NCI-H446 treated with DMSO at 0.1 percent for 48 hours (cell line): ENCODE measurements at regions not wholly inside any gene's neighbourhood (a gene's known extent, or its start where the extent isn't known, plus 50 kb on each side); places are given as distances from the start of the nearest gene placed in this dataset.

Experiments used
- DNase-seq: peaks from one replicate; lab custom pipeline; 2025; lab: John Stamatoyannopoulos, UW

DNA sequence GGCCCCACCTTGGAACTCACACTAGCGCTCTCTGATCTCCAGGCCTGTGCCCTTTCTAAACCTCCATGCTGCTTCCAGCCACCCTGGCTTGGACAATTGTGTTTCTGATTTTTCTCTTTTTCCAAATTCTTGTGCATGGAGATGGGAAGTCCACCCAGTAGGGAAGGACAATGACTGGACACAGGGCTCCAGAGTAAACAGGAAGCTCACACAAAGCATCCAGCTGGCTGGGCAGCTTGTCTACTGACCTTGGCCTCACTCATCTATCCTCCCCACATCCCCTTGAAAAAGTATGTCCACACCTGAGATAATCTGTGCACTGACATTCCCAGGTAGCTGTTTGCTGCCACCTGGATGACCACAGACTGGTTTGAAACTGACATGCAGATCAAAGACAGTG lies 331.2 kb upstream of the MAF start:
- no peak for DNase-seq

DNA sequence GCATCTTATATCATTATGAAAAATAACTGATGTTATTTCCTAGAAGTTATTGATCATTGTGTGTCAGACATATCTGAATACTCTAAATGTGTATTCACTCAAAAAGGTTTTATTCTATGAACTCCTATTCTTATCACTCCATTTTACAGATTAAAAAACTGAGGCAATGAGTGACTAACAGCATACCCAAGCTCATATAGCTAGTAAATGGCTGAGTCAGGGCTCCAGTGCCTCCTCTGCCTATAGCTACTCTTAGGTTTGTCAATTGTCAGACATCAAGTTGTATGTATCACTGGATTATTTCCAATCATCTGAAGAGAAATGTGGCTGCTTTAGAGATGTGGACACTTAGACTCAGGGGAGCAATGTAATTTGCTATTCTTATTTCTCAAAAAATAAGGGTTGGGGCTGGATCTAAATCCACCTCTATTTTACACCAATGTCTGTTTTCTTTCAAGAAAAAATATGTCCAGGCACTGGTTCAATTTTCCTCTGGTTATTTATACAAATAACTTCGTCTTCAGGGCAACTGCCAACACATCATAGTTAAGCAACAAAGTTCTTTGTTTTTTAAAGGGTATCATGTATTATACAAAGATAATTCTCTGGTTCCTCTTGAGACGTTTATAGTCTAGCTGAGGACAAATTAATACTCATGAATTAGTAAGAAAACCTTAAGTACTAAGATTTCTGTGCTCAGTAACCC lies 328.9 kb upstream of the MAF start:
- no peak for DNase-seq

DNA sequence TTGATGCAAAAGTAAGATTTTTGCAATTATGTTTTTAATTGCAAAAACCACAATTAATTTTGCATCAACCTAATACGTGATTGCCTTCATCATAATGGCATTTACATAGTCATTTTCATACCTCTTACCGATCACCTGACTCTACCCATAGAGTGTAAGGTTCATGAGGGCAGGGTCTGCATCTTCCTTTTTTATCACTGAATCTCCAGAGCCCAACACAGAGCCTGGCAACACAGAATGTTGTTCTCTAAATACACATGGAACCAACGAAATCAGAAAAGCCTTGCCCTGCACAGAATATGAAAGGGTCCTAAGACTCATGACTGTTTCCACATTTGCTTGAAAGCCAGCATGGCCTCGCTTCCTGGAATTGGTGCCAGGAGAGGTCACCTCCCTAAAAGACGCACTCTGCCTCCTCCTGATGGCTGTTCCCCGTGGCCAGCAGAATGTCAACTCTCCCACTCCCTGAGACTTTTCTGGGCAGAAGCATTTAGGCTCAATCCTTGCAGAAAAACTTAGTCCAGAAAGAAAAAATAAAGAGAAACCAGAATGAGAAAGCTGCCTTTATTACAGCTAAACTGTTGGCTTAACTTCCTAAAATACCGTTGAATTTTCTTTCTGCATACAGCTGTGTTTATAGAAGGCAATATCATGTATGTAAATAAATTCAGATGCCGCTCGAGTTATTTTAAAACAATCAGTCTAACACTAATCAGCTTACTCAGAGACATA lies 327.8 kb upstream of the MAF start:
- DNase-seq, result no peak

GRCh38 chr16:79926451-79927205 lies 326.1 kb upstream of the MAF start:
- DNase-seq, result no peak

DNA sequence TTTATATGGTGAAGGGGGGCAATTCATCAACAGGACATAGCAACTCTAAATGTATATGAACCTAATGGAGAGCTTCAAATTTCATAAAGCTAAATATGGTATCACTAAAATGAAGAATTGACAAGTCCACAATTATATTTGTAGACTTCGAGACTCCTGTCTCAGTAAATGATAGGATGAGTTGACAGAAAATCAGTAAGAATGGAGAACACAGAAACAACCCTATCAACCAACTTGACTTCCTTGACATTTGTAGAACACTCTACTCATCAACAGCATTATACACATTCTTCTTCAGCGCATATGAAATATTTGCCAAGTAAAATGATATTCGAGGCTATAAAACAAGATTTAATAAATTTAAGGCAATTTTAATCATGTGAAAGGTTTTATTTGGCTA lies 322.9 kb upstream of the MAF start:
- no peak for DNase-seq

- DNase-seq, result no peak
Measured at GRCh38 chr16:79920685-79921084, 320.1 kb upstream of the MAF start.

GRCh38 chr16:79918916-79919315 lies 318.4 kb upstream of the MAF start:
- no peak for DNase-seq

GRCh38 chr16:79915761-79916160 lies 315.2 kb upstream of the MAF start:
- DNase-seq, result no peak

- no peak for DNase-seq
Measured at GRCh38 chr16:79914961-79915720, 314.6 kb upstream of the MAF start.

DNA sequence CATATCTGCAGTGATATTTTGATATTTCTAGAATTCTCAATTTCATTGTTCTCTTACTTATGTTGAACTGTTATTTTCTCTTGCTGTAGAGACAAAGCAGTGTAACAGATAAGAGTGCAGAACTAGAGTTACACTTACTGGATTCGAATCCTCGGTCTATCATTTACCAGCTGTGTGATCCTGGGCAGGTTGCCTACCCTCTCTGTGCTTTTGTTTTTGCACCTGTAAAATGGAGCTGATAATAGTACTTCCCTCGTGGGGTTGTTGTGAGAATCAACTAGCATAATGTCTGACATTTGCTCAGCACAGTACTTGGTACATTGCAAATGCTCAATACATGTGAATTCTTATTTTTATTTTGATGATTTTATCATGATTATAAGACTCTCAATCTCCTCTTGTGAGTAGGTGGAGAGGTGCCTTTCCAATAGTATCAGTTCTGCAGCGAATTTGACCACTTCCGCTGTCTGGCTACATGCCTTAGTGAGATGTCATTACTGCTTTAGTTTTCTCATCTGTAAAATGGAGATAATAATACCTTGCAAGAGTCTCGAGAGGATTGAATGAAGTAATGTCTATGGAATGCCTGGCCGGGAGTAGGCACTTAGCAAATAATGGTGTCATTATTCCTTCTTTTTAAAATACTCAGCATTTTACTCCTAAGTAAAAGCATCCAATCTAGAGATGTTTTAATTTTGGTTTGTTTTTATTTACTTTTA lies 312.2 kb upstream of the MAF start:
- no peak for DNase-seq

DNA sequence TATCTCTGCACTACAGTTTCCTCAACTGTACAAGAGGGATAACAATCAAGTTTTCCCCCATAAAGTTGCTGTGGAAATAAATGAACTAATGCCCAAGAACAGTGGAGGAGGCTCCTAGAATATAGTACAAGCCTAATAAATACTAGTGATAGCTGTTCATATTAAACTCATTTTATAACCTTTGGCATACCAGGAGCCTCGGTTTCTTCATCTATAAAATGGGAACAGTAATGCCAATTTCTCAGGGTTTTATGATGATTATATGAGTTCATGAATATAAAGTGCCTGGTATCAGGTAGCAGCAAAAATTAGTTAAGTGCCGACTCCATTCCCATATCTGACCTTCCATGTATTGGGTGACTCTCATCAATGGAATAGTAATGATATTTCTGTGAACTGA lies 311.1 kb upstream of the MAF start:
- no peak for DNase-seq

- no peak for DNase-seq
Measured at GRCh38 chr16:79909571-79909970, 309.0 kb upstream of the MAF start.

DNA sequence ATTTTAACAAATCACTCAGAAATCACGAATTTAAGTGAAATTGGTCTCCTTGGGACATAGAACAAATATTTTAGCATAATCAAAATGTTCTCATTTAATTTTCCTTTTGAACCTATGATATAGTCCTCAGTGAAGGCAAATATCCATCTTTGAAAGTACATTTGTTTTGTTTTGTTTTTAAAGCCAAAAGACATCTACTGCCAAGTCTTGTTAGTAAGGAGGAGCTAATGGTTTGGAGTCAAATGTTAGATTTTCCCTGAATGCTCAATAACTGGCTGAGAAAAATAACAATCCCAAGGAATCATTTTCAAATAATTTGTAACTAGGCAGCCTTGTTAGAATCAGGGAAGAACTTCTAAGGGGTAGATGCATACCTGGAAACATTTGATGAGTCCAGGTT lies 302.9 kb upstream of the MAF start:
- no peak for DNase-seq

- DNase-seq, result no peak
Measured at GRCh38 chr16:79902351-79902750, 301.8 kb upstream of the MAF start.

DNA sequence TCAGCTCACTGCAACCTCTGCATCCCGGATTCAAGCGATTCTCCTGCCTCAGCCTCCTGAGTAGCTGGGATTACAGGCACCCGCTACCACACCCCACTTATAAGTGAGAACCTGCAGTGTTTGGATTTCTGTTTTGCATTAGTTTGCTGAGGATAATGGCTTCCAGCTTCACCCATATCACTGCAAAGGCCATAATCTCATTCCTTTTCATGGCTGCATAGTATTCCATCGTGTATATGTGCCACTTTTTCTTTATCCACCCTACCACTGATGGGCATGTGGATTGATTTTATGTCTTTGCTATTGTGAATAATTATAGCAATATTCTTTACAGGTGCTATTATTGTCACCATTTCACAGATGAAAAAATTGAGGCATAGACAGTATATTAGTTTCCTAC lies 301.0 kb upstream of the MAF start:
- no peak for DNase-seq

DNA sequence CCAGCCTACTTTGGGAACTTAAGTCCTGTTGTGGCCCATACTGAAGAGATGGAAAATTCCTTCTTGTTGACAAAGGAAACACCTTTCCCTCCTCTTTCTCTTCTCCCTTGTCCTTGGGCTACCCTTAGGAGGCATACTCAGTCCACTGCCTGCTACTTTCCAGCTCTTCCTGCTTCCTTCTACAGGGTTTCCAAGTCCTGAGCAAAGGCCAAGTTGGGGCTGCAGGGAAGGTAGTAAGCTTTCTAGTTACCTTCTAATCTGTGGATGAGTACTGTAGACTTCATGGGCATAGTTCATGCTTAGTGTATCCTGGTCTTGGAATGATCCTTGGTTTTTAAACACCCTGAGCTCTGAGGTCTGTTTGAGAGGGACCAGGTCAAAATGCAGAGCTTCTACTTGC lies 299.2 kb upstream of the MAF start:
- DNase-seq, result no peak

- DNase-seq, result no peak
Measured at GRCh38 chr16:79899316-79899715, 298.8 kb upstream of the MAF start.

DNA sequence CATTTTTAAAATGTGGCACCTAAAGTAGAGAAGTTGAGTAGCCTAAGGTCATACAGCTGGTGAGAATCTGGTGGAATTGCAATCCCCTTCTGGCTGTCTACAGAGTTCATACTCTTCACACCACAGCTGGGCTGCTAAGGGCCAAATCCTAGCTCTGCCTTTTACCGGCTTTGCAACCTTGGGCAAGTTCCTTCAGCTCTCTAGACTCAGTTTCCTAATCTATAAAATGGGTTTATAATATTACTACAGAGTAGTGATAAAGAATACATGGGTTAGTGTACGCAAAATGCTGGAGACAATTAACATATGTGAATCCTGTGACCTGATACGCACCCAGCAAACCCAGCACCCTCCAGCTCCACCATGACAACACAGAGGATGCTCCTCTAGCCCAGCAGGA lies 298.2 kb upstream of the MAF start:
- DNase-seq, result no peak

GRCh38 chr16:79897453-79898146 lies 297.1 kb upstream of the MAF start:
- DNase-seq, result no peak

GRCh38 chr16:79897104-79897452 lies 296.5 kb upstream of the MAF start:
- no peak for DNase-seq

- no peak for DNase-seq
Measured at GRCh38 chr16:79895917-79896203, 295.3 kb upstream of the MAF start.
